ENCODE measurements at regions not wholly inside any gene's neighbourhood (a gene's known extent, or its start where the extent isn't known, plus 50 kb on each side); places are given as distances from the start of the nearest gene placed in this dataset.
A peak's percentile ranks its signal among the peaks of the same experiment; 100 is the strongest.

DNA sequence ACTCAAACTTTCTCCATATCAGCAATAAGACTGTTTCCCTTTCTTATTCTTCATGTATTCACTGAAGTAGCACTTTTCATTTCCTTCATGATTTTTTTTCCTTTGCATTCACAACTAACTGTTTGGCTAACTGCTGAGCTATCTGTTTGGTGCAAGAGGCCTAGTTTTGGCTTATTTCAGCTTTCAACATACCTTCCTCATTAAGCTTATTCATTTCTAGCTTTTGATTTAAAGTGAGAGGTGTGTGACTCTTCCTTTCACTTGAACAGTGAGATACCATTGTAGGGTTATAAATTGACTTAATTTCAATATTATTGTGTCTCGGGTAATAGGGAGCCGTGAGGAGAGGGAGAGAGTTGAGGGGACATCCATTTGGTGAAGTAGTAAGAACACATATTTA is 262.0 kb upstream of the PREP start:
- no peak for DNase-seq (ENCODE audit: low read depth in 2 of 2)

DNA sequence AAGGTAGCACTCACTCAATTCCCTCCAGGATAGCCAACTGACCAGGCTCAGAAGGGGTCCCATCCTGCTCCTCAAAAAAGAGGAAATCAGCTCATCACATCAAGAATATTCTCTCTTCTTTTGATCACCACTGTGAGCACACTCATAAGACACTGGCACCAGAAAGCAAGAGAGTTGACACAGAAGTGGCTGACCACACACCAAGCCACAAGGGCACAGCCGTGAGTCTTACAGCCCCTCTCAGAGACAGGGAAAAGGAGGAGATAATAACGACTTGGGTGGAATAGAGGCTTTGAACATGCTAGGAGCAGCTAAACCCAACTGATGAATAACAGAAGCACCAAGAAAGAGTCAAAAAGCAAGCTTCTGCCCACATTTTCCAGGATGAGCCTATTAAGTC is 249.1 kb upstream of the PREP start:
- DNase-seq (ENCODE audit: low read depth in 2 of 2): no peak

DNA sequence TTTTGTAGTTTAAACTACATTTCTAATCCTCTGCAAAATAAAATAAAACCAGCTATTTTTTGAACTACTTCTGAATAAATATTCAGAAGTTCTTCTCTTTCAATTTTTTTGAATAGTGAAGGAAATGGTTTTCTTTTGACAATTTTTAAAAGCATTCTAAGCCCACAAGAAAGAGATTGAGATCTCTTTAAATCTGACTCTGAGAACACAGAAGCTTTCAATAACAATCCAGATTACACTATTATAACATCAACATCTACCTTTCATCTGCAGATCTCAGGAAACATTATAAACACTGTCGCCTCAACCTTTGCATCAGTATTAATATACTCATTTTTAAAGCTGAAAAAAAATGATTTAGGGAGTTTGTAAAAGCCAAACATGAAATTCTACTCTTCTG is 247.5 kb upstream of the PREP start:
- no peak for DNase-seq (ENCODE audit: low read depth in 2 of 2)

DNA sequence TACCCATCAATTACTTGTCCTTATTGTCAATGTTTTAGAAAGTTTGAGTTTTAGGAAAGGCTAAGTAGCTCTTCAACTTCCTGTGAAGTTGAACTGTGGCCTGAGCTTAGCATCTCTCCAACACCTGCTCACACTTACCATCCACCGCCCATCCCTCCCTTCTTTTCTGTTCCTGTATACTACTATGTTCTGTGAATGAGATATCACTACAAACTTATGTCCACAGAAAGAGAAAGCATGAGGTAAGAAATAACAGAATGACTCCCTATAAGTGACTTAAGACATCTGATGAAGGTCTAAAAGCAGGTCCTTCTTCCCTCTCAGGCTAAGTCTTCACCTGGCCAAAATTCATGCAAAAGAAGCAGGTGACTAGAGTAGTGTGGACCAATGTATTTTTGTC is 246.3 kb upstream of the PREP start:
- DNase-seq (ENCODE audit: low read depth in 2 of 2): no peak

DNA sequence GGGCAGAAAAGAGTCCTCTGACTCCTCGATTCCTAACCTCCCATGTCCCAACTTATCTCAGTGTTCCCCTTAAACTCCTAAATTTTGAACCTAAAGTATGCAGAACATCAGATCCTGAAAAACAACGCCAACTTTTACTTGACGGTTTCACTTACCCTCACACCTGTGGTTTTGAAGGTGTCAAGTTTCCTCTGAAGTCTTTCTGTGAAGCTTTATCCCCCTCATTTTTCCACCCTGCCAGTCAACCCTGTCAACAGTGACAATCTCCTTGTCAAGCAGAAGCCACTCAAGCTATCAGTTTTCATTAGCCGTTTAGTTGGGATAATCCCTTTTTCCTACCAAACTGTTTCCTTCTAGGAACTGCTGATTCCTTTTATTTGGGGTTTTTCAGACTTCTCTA is 245.4 kb upstream of the PREP start:
- no peak for DNase-seq (ENCODE audit: low read depth in 2 of 2)

DNA sequence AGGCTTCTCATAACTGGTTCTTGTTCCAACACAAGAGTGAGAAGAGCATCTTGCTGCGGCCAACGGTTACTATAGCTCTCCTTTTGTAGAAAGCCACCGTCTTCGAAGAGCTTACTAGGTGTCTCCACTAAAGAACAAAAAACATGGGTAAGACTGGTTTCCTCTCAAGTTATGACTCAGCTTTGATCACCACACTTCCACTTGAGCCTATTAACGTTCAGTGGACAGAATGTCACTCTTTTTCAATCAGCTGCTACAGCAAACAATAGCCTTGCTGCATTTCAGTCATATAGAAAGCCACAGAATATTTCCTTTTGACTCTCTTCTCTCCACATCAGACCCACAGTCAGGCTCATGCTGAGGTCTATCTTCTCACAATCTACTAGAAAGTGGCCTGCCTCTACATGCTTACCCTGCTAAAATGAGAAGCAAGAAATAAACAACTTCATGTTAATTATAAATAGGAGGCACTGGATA is 243.5 kb upstream of the PREP start:
- DNase-seq (ENCODE audit: low read depth in 2 of 2): peak in 1 of 2 donors; percentile 71

DNA sequence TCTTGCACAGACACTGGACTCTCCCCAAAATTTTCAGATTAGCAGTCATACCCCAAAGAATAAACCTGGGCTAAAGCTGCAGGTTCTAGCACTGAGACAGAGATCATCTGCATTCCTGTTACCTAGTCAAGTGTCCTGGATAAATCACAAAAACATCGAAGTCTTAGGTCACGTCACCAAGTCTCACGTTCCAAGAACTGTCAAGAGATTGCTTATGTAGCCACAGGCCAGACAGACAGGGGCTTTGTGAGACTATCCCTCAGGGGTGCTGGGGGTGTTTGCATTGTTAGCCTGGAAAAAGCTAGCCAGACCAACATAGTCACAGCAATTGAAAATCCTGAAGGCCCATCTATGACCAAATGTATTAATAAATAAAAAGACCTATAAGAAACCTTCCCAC is 243.1 kb upstream of the PREP start:
- no peak for DNase-seq (ENCODE audit: low read depth in 2 of 2)

DNA sequence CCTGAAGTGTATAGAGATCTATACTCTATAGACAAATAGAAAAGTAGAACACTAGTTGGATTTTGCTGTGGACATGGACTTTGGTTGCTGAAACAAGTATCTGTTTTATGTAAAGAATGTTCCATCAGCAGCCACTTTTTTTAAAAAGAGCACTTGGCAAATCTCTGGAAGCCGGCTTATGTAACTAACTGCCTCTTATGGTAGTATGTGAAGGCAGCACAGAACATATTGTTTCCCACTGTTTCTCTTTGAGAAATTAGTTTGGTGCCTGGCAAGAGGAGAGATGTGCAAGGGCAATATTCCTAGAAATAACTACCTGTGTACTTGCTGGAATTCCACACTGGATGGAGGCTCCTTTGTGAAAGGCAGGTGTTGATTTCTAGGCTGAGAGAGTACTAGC is 242.3 kb upstream of the PREP start:
- no peak for DNase-seq (ENCODE audit: low read depth in 2 of 2)

DNA sequence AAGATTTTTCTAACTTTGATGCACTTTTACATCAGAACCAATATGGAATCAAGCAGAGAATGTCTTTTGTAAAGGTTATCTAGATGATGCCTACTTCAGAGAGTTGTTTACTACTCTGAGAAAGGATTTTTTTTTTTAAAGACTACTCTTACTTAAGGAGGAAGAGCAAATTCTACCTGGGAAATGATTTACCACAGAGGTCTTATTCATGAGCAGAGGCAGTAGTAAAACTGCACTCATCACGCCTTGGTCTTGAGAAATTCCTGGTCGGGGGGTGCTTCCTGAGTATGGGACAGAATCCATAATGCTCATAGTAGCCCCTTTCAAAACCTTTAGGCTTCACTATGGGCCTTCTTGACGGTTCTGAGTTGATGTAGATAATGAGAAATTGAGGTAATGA is 241.8 kb upstream of the PREP start:
- DNase-seq (ENCODE audit: low read depth in 2 of 2): no peak

DNA sequence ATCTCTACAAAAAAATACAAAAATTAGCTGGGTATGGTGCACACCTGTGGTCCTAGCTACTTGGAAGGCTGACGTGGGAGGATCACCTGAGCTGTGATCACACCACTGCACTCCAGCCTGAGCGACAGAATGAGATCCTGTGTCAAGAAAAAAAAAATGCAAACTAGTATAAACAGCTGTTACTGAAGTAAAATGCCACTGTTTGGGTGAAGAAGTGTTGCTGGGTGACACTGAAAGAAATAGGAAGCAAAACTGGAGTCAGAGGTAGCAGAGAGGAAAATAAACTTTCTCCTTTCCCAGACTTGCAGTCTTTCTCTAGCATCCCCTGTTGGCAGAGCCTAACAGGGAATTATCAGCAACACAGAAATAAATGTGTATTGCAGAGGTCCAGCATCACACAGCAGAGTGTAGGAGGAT is 241.2 kb upstream of the PREP start:
- no peak for DNase-seq (ENCODE audit: low read depth in 2 of 2)

DNA sequence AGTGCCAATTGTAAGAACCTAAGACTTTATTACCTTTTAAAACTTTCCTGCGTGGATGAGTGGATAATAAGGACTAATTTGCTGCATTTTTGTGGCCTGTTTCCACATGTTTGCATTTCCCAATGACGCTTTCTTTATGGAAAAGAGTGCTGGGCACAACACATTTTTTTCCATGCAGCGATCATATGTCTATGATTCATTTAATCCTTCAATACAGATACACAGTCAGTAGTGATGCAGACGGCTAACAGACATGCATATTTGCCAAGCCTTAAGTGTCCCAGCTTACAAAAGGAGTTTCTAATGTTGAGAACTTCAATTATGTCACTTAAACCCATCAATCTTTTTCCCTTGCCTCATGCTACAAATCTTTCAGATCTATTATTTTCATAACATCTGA is 239.8 kb upstream of the PREP start:
- no peak for DNase-seq (ENCODE audit: low read depth in 2 of 2)

DNA sequence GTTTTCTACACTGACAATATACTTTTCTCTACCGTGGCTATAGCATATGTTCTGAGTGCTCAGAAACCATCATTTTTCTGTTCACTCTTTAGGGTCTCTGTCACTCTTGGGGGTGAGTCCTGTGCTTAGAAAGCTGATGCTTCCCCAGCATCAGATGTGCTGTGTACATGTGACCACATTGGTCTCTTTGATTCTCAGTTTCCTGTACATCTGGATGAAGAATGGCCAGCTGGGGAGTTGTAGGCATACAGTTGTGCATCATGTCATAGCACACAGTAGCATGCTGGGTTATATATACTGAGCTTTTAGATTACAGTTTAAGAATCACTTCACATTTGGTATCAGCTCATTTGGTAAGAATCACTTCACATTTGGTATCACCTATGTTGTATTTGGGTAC is 238.6 kb upstream of the PREP start:
- DNase-seq (ENCODE audit: low read depth in 2 of 2): no peak

DNA sequence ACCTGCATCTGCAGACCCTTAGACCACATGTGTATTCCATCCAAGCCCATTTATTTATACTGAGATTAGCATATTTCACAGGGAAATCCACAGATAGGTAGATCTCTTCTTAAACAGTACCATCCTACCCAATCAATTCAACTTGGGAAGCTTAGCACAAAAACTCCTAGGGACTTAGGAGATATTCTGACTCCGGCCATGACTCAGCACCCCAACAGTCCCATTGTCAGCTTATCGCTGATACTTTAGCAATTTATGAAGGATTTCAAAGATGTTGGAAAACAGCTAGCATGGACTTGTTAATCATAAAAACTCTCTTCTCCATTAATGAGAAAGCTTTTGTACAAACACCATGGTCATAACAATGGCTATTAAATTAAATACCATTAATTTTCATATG is 236.2 kb upstream of the PREP start:
- DNase-seq (ENCODE audit: low read depth in 2 of 2): no peak

DNA sequence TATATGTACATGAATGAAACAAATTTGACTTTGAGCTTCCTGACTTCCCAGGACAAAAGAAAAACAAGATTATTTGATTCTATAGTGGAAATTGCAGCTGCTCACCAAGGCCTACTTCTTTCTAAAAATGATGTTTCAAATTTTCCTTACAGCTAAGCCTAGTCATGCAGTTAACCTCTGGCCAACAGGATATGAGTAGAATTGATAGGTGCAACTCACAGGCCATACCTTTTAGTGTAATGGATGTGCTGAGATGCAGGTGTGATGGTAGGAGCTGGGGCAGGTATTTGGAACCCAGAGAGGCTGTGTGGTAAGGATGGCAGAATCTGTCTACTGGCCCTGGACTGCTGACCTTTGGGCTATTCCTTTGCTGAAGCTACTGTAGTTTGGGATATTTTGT is 230.9 kb upstream of the PREP start:
- no peak for DNase-seq (ENCODE audit: low read depth in 2 of 2)

DNA sequence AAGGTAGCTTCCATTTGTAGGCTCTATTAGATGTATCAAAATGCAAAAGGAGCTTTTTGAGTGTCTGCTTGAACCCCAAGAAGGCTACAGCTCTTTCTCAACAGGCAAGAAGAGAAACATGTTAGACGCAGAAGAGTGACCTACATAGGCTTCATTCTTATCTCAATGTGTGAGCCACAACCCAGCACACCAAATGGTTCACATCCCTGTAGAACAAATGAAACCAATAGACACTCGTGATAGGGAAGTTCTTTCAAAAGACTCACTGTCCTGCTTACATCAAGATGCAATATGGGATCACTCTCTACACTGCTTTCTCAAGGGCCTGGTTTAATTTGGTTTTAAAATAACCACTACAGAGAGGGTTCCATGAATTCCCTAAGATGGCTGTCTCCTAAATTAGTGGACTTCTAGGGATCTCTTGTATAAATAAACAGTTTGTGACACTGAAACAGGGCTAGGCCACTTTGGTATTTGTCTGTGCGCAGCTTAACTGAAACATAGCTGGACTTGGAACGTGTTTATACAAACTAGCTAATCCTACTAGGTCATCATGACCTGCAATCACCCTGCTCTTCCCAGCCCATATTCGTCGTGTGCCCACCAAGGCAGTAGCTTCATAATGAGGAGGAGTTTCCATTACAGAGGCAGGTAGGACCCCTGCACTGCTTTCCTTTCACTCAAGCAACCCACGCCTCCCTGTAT is 225.4 kb upstream of the PREP start:
- no peak for DNase-seq (ENCODE audit: low read depth in 2 of 2)

DNA sequence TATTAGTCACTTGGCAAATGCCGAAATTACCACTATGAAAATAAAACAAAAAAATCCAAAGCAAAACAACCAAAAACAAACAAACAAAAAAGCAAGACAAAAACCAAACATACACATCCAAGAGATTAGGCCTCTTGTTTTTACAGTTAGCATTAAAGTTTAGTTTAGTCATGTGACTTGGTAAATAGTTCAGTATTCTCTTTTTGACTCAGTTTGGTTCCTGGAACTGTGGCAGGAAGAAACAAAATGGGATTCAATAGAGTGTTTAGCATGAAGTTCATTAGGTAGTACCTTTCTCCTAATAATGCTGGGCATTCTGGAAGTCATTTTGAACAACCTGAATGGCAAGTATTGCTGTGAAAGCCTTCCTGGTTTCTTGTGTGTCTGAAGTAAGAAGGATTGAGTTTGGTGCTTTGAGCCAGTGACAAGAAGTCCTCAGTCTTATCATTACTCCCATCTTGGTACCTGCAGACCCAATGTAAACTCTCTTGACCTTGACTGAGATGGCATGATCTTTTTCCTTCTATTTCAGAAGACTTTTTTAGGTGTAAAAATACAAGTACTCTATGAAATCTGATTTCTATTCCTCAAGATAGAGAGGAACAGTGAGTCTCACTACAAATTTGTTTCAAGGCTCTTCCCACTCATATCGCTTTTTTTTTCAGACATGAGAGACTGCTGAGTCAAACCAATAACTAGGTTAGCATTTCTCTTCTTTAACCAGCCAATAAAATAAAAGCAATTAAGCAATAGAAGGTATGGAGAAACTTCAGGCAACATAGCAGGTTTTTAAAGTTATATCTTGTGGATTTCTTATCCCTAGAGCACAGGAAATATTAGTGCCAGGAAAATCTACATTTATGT is 223.6 kb upstream of the PREP start:
- no peak for DNase-seq (ENCODE audit: low read depth in 2 of 2)

DNA sequence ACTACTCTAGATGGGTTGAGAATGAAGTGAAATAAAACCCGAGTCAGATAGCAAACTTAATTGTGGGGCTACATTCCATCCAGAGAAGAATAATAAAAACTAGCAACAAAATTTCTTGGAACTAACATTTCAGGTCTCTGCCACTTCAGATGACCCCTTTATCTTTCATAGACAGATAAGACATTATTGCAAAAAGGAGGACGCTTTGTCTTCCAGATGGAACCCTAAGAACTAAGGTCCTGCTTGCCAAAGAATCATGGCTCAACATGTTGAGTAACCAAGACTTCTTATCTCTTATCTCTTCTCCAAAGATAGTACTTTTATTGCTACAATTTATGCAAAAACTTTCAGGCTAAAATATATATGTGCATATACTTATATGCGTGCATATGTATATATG is 221.1 kb upstream of the PREP start:
- DNase-seq (ENCODE audit: low read depth in 2 of 2): no peak

DNA sequence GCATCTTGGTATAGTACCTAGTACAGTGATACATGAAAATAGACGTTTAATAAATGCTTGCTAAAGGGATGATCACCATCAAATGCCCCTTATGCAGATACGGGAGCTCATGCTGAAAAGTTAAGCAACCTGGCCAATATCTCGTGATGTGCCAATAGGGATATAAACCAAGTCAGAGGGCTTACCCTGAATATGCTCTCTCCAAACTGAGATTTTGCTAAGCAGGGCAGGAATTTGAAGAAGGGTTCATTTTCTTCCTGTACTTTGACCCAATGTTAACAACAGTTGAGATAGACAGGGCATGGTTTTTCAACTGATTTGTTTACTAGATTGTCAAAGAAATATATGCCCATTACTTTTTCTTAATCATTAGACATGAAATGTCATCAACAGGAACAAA is 219.3 kb upstream of the PREP start:
- no peak for DNase-seq (ENCODE audit: low read depth in 2 of 2)

DNA sequence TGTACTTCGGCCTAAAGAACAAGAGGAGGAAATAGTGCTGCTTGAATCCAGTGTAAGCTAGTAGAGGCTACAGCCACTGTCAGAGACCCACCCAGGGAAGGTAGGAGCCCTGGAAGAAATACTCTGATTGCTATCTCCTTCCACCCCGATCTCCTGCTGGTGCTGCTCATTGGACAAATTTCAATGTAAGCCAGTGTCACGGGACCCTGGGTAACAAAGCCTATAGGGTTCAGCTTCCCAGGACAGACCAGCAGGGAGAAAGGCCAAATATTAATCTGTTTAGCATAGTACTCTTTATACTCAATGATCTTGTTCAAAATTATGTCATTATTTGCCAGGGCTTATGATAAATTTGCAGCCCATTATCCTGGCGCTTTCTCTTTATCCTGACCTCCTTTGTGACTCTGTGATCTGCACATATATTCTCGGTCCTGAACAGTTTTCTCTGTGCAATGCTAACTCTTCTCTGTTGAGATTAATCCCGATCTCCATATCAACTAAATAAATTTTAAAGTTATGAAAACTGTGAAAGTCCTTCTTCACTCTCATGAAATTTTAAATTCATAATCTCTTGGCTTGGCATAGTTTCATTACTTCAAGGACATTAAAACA is 218.8 kb upstream of the PREP start:
- no peak for DNase-seq (ENCODE audit: low read depth in 2 of 2)

DNA sequence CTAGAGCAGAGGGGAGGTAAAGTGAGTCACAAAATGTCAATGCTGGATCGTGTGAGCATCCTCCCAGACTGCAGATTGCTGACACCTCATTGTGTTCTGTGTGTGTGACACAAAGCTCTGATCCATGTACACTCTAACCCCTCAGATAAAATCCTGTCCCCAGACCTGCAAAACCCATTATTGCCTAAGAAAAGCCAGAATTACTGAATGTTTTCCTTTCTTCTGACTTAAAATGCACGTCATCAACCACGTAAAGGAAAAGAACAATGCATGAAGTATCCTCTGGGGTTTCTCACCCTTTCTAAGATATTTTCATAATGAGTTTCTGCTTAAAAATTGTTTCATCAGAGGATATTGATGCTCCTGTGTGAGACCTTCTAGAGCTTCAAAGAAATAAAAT is 218.0 kb upstream of the PREP start:
- DNase-seq (ENCODE audit: low read depth in 2 of 2): no peak

DNA sequence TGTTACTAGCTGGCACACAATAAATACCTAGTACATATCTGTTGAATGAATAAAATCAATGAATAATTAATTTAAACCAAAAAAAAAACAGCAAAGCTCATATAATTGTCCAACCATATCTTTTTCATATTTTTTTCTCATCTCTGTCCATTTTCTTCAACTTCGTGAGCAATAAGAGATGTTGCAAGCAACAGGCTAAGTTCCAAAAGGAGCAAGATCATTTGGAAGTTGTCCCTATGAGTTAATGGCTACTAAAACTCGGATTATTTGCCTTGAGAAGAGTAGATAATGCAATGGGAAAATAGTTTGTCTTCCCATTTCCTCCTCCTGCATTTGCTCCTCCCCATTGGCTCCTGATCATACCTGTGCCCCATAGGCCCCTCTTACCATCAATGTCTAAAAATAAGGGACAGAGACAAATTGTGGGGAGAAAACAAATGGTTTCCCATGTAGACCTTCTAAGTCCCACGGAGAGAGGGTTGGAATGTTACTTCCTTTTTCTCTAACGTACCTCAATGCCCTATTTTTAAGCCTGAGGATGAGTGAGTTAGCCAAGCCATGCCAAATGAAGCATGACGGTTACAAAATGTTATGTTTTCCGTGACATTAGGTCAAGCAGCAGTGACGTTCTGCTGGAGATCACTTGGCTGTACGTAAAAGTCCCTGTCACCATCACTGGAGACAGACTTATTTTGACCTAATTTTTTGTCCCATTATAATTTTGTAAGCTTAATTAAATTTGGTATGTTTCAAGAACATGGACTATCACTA is 217.3 kb upstream of the PREP start:
- DNase-seq (ENCODE audit: low read depth in 2 of 2): no peak

DNA sequence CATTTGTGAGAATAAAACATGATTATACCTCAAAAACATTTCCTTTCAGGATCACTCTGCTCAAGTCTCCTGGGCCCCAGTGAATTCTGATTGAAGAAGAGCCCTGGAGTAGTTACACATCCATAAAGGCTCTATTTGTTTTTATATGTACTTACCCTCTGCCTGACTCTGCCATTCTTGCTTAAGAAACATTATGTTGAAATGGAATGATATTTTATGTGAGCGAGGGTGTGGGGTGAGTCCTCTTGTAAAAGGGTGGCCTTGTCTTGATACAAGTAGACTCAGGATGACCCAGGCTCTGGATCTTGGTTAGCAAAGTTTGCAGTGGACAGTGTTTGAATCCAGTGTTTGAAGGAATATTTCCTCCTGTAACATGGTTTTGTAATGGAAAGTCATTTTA is 215.4 kb upstream of the PREP start:
- DNase-seq (ENCODE audit: low read depth in 2 of 2): no peak

All from lung microvascular endothelial cell (primary cell).